ENCODE measurements at regions not wholly inside any gene's neighbourhood (a gene's known extent, or its start where the extent isn't known, plus 50 kb on each side); places are given as distances from the start of the nearest gene placed in this dataset.

GRCh38 chr15:39270934-39271333 lies 309.9 kb upstream of the THBS1 start:
- H3K27me3 Mint-ChIP-seq: peaks cover 0 to 5% (median 0%) of the 10 kb centered on the region in 3 donors
- no peaks in the 10 kb centered on the region for H3K4me1 Mint-ChIP-seq
- no peak overlapping the region for H3K27ac Mint-ChIP-seq
- DNase-seq (no peak), ATAC-seq (ENCODE audit: low read depth in 2 of 2) (no peak)
- no peaks in the 10 kb centered on the region for H3K9me3 Mint-ChIP-seq
- no peaks in the 10 kb centered on the region for H3K36me3 Mint-ChIP-seq
- no peak overlapping the region for H3K4me3 Mint-ChIP-seq

- Mint-ChIP-seq H3K4me3 (no peak overlapping the region), H3K4me1 (no peaks in the 10 kb centered on the region), H3K27me3 (peaks cover 0 to 5% (median 4%) of the 10 kb centered on the region in 3 donors), H3K9me3 (no peaks in the 10 kb centered on the region), H3K27ac (no peak overlapping the region), H3K36me3 (no peaks in the 10 kb centered on the region)
- DNase-seq (no peak), ATAC-seq (ENCODE audit: low read depth in 2 of 2) (no peak)
Measured at GRCh38 chr15:39272901-39273300, 308.0 kb upstream of the THBS1 start.

GRCh38 chr15:39273717-39274411 lies 307.0 kb upstream of the THBS1 start:
- Mint-ChIP-seq H3K9me3 (peaks cover 0 to 7% (median 0%) of the 10 kb centered on the region in 7 donors), H3K4me1 (no peaks in the 10 kb centered on the region), H3K36me3 (no peaks in the 10 kb centered on the region), H3K27me3 (peaks cover 0 to 5% (median 4%) of the 10 kb centered on the region in 3 donors), H3K27ac (no peak overlapping the region), H3K4me3 (no peak overlapping the region)
- DNase-seq: no peak
- no peak for ATAC-seq (ENCODE audit: low read depth in 2 of 2)

- DNase-seq: no peak
- H3K27me3 Mint-ChIP-seq: peaks cover 0 to 5% (median 4%) of the 10 kb centered on the region in 3 donors
- H3K27ac Mint-ChIP-seq: no peak overlapping the region
- H3K9me3 Mint-ChIP-seq: peaks cover 0 to 7% (median 0%) of the 10 kb centered on the region in 7 donors
- ATAC-seq (ENCODE audit: low read depth in 2 of 2): no peak
- H3K4me1 Mint-ChIP-seq: no peaks in the 10 kb centered on the region
- H3K4me3 Mint-ChIP-seq: no peak overlapping the region
- H3K36me3 Mint-ChIP-seq: no peaks in the 10 kb centered on the region
Measured at GRCh38 chr15:39275066-39275465, 305.8 kb upstream of the THBS1 start.

GRCh38 chr15:39279311-39279710 lies 301.6 kb upstream of the THBS1 start:
- ATAC-seq (ENCODE audit: low read depth in 2 of 2) (no peak), DNase-seq (no peak)
- Mint-ChIP-seq H3K9me3 (peaks cover 0 to 12% (median 5%) of the 10 kb centered on the region in 7 donors), H3K27ac (no peak overlapping the region), H3K4me3 (no peak overlapping the region), H3K27me3 (peaks cover 4 to 7% (median 5%) of the 10 kb centered on the region in 3 donors), H3K4me1 (no peaks in the 10 kb centered on the region), H3K36me3 (no peaks in the 10 kb centered on the region)

- DNase-seq: no peak
- Mint-ChIP-seq H3K4me3 (no peak overlapping the region), H3K4me1 (no peaks in the 10 kb centered on the region), H3K27ac (no peak overlapping the region), H3K9me3 (peaks cover 0 to 12% (median 5%) of the 10 kb centered on the region in 7 donors), H3K27me3 (peaks cover 7 to 10% (median 8%) of the 10 kb centered on the region in 3 donors), H3K36me3 (no peaks in the 10 kb centered on the region)
- ATAC-seq (ENCODE audit: low read depth in 2 of 2): no peak
Measured at GRCh38 chr15:39281094-39281493, 299.8 kb upstream of the THBS1 start.

- H3K4me3 Mint-ChIP-seq: no peak overlapping the region
- H3K9me3 Mint-ChIP-seq: peaks cover 0 to 12% (median 5%) of the 10 kb centered on the region in 7 donors
- peaks cover 5 to 10% (median 7%) of the 10 kb centered on the region in 3 donors for H3K27me3 Mint-ChIP-seq
- H3K27ac Mint-ChIP-seq: no peak overlapping the region
- no peaks in the 10 kb centered on the region for H3K4me1 Mint-ChIP-seq
- ATAC-seq (ENCODE audit: low read depth in 2 of 2) (no peak), DNase-seq (no peak)
- H3K36me3 Mint-ChIP-seq: no peaks in the 10 kb centered on the region
Measured at GRCh38 chr15:39282663-39283208, 298.1 kb upstream of the THBS1 start.

GRCh38 chr15:39283531-39283930 lies 297.3 kb upstream of the THBS1 start:
- H3K27ac Mint-ChIP-seq: no peak overlapping the region

GRCh38 chr15:39285071-39285470 lies 295.8 kb upstream of the THBS1 start:
- no peak overlapping the region for H3K27ac Mint-ChIP-seq
- DNase-seq (no peak), ATAC-seq (ENCODE audit: low read depth in 2 of 2) (no peak)
- H3K36me3 Mint-ChIP-seq: no peaks in the 10 kb centered on the region
- H3K4me3 Mint-ChIP-seq: no peak overlapping the region
- H3K4me1 Mint-ChIP-seq: no peaks in the 10 kb centered on the region
- peaks cover 5 to 10% (median 7%) of the 10 kb centered on the region in 3 donors for H3K27me3 Mint-ChIP-seq
- H3K9me3 Mint-ChIP-seq: peaks cover 0 to 10% (median 5%) of the 10 kb centered on the region in 7 donors

More at GRCh38 chr15:39283531-39283930, 297.3 kb upstream of the THBS1 start:
- Mint-ChIP-seq H3K27me3 (peaks cover 5 to 10% (median 7%) of the 10 kb centered on the region in 3 donors), H3K36me3 (no peaks in the 10 kb centered on the region), H3K4me1 (no peaks in the 10 kb centered on the region), H3K4me3 (no peak overlapping the region), H3K9me3 (peaks cover 0 to 10% (median 5%) of the 10 kb centered on the region in 7 donors)
- DNase-seq (no peak), ATAC-seq (ENCODE audit: low read depth in 2 of 2) (no peak)

GRCh38 chr15:39285663-39286062 lies 295.2 kb upstream of the THBS1 start:
- H3K4me3 Mint-ChIP-seq: no peak overlapping the region
- H3K36me3 Mint-ChIP-seq: no peaks in the 10 kb centered on the region
- H3K27me3 Mint-ChIP-seq: peaks cover 5 to 10% (median 7%) of the 10 kb centered on the region in 3 donors
- ATAC-seq (ENCODE audit: low read depth in 2 of 2) (no peak), DNase-seq (no peak)
- no peaks in the 10 kb centered on the region for H3K4me1 Mint-ChIP-seq
- H3K27ac Mint-ChIP-seq: no peak overlapping the region
- H3K9me3 Mint-ChIP-seq: peaks cover 0 to 10% (median 5%) of the 10 kb centered on the region in 7 donors

GRCh38 chr15:39286706-39287105 lies 294.2 kb upstream of the THBS1 start:
- H3K36me3 Mint-ChIP-seq: no peaks in the 10 kb centered on the region
- H3K9me3 Mint-ChIP-seq: peaks cover 0 to 10% (median 6%) of the 10 kb centered on the region in 7 donors
- ATAC-seq (ENCODE audit: low read depth in 2 of 2) (no peak), DNase-seq (no peak)
- H3K4me3 Mint-ChIP-seq: no peak overlapping the region
- H3K27ac Mint-ChIP-seq: no peak overlapping the region
- H3K27me3 Mint-ChIP-seq: peaks cover 5 to 10% (median 7%) of the 10 kb centered on the region in 3 donors
- H3K4me1 Mint-ChIP-seq: no peaks in the 10 kb centered on the region

GRCh38 chr15:39287322-39288195 lies 293.3 kb upstream of the THBS1 start:
- Mint-ChIP-seq H3K4me1 (no peaks in the 10 kb centered on the region), H3K4me3 (no peak overlapping the region), H3K27me3 (peaks cover 5 to 8% (median 7%) of the 10 kb centered on the region in 3 donors), H3K27ac (no peak overlapping the region), H3K9me3 (peaks cover 0 to 12% (median 9%) of the 10 kb centered on the region in 7 donors), H3K36me3 (no peaks in the 10 kb centered on the region)
- ATAC-seq (ENCODE audit: low read depth in 2 of 2): no peak
- DNase-seq: no peak

- no peaks in the 10 kb centered on the region for H3K36me3 Mint-ChIP-seq
- DNase-seq (no peak), ATAC-seq (ENCODE audit: low read depth in 2 of 2) (no peak)
- peaks cover 0 to 22% (median 8%) of the 10 kb centered on the region in 7 donors for H3K9me3 Mint-ChIP-seq
- H3K27me3 Mint-ChIP-seq: peaks cover 0 to 10% (median 0%) of the 10 kb centered on the region in 3 donors
- H3K27ac Mint-ChIP-seq: no peak overlapping the region
- no peak overlapping the region for H3K4me3 Mint-ChIP-seq
- no peaks in the 10 kb centered on the region for H3K4me1 Mint-ChIP-seq
Measured at GRCh38 chr15:39290711-39291435, 290.0 kb upstream of the THBS1 start.

All from naive B cell (primary cell).